Ishikawa (cell line): ENCODE measurements at regions not wholly inside any gene's neighbourhood (a gene's known extent, or its start where the extent isn't known, plus 50 kb on each side); places are given as distances from the start of the nearest gene placed in this dataset.

Experiments
- CEBPB ChIP-seq: IDR thresholded peaks from 2 replicates; pipeline ENCODE4 v1.6.1; 2012
- CREB1 ChIP-seq: IDR thresholded peaks from 2 replicates; pipeline ENCODE4 v1.6.1; 2012; ENCODE audit warnings: low read depth
- EGR1 ChIP-seq: IDR thresholded peaks from 2 replicates; pipeline ENCODE4 v1.6.1; 2012
- FOXM1 ChIP-seq: IDR thresholded peaks from 2 replicates; pipeline ENCODE4 v1.6.1; 2012; ENCODE audit warnings: low read depth, borderline replicate concordance
- MAX ChIP-seq: IDR thresholded peaks from 2 replicates; pipeline ENCODE4 v1.6.1; 2012
- REST ChIP-seq: IDR thresholded peaks from 2 replicates; pipeline ENCODE4 v1.6.1; 2012; ENCODE audit warnings: low read depth, mild to moderate bottlenecking
- TAF1 ChIP-seq: IDR thresholded peaks from 2 replicates; pipeline ENCODE4 v1.6.1; 2012; ENCODE audit warnings: low read depth, mild to moderate bottlenecking
- TEAD4 ChIP-seq: IDR thresholded peaks from 2 replicates; pipeline ENCODE4 v1.6.1; 2012
- YY1 ChIP-seq: IDR thresholded peaks from 2 replicates; pipeline ENCODE4 v1.6.1; 2012; ENCODE audit warnings: low read depth

DNA sequence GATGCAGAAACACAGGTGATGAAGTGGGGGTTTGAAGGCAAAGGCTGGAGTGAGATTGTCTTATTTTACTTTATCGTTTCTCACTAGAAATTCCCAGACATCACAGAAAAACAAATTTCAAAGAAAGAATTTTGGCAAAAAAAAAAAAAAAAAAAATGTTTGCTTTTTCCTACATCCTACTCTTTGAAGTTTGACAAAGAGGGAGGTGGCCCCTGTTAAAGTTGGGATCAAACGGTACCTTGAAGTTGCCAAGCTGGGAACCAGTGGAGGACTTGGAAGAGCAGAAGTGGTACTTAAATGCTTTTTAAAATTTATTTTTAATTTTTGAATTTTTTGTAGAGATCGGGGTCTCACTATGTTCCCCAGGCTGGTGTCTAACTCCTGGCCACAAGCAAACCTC, 63.9 kb upstream of the KIF5B start:
- TF ChIP-seq EGR1: no peak
- TF ChIP-seq YY1: no peak
- no peak for TF ChIP-seq CEBPB
- no peak for TF ChIP-seq MAX
- TF ChIP-seq TAF1: no peak
- TF ChIP-seq FOXM1: no peak
- TF ChIP-seq REST: no peak
- TF ChIP-seq CREB1: no peak
- TF ChIP-seq TEAD4: no peak
